ENCODE measurements at regions not wholly inside any gene's neighbourhood (a gene's known extent, or its start where the extent isn't known, plus 50 kb on each side); places are given as distances from the start of the nearest gene placed in this dataset.

DNA sequence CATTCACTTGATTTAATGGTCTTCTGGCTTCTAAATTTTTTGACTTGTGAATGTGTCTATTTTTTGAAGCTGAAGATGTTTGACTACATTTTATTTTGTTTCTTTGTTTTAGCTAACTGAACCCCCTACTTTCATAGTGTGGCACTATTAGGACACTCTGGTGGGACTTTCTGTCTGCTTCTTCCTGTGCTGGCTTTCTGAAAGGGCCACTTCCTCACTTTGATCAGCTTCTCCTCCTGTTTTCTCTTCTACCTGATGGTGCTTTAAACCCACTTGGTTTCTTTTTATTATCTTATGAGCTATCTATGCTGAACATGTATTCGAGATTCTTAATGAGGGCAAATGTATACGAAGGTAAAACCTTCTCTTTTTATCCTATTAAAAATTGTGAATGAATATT, 186.1 kb upstream of the CASK start:
- intact Hi-C loops (cut with DNase I; ENCODE audit: low total_unique reads), result no loop called here
- H3K36me3 ChIP-seq, result no peaks in the 10 kb centered on the region
- 82% methylated on average over 2 of the region's 2 CpGs; no CpG with 5 or more reads in 1 of the 2 donors for WGBS, 2 donors (ENCODE audit: low coverage in 1 of 2)
- TF ChIP-seq EP300 (IDR thresholded peaks at IDR 0.05; ENCODE audit: low read depth), result no peak
- TF ChIP-seq, protein P1, sequence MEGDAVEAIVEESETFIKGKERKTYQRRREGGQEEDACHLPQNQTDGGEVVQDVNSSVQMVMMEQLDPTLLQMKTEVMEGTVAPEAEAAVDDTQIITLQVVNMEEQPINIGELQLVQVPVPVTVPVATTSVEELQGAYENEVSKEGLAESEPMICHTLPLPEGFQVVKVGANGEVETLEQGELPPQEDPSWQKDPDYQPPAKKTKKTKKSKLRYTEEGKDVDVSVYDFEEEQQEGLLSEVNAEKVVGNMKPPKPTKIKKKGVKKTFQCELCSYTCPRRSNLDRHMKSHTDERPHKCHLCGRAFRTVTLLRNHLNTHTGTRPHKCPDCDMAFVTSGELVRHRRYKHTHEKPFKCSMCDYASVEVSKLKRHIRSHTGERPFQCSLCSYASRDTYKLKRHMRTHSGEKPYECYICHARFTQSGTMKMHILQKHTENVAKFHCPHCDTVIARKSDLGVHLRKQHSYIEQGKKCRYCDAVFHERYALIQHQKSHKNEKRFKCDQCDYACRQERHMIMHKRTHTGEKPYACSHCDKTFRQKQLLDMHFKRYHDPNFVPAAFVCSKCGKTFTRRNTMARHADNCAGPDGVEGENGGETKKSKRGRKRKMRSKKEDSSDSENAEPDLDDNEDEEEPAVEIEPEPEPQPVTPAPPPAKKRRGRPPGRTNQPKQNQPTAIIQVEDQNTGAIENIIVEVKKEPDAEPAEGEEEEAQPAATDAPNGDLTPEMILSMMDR (IDR thresholded peaks at IDR 0.05), result no peak
- no peak for TF ChIP-seq POLR2AphosphoS5 (IDR thresholded peaks at IDR 0.05)
- no peak for TF ChIP-seq POLR2A (IDR thresholded peaks at IDR 0.05)
- in situ Hi-C loops (cut with MboI; ENCODE audit: low pct_ligation_motif_present in 1 of 4, low pct_unique_long_range_greater_than_20kb in 1 of 4, low sequenced_read_pairs in 3 of 4), result no loop called here
- H3K27me3 ChIP-seq, result no peaks in the 10 kb centered on the region
- H3K4me3 ChIP-seq, result no peak overlapping the region
- no peak overlapping the region for H3K27ac ChIP-seq
- H3K4me1 ChIP-seq, result peaks cover 0 to 5% (median 0%) of the 10 kb centered on the region in 4 donors
- DNase-seq, result no peak
- H3K9me3 ChIP-seq, result no peaks in the 10 kb centered on the region

DNA sequence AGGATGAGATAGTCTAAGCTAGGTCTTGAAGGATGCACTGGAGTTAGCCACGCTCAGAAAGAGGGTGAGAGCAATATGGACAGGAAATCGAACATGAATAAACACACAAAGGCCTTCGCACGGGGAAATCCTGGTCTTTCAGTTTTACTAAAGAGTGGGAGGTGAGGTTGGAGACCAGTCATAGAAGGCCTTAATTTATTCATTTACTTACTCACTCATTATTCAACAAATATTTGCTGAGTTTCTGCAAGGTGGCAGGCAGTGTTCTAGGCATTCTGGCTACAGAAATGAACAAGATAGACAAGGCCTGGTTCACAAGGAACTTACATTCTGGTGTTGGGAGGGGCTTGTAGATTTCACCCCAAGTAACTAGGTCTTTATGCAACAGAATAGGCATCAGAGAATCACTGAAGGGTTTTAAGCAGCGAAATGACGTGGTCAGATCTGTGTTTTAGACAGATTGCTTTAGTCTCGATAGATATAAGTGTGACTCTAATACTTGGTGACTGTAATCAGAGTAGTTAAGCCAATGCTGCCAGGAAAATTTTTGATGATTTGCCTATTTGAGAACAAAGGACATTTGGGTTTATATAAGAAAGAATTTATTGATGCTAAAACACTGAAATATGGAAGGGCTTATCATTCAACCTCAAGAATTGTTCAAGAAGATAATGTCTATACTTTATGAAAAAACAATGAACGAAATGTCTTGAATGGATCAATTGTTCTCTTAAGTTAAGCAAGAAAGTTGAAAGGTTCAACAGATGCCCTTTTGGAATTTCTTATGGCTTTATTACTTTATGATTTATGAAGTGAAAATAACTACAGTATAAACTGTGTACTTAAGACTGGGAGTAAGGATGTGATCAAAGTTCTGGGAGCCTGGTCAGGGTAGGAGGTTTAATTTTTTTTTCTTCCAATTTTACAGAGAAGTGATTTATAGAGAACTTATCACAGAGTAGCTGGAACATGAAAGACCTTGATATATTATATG, 184.4 kb upstream of the CASK start:
- intact Hi-C loops (cut with DNase I; ENCODE audit: low total_unique reads) (no loop called here), in situ Hi-C loops (cut with MboI; ENCODE audit: low pct_ligation_motif_present in 1 of 4, low pct_unique_long_range_greater_than_20kb in 1 of 4, low sequenced_read_pairs in 3 of 4) (no loop called here)
- no peaks in the 10 kb centered on the region for H3K36me3 ChIP-seq
- H3K4me1 ChIP-seq, result peaks cover 0 to 5% (median 0%) of the 10 kb centered on the region in 4 donors
- no peaks in the 10 kb centered on the region for H3K9me3 ChIP-seq
- no peak for DNase-seq
- H3K27me3 ChIP-seq, result no peaks in the 10 kb centered on the region
- WGBS, 2 donors (ENCODE audit: low coverage in 1 of 2), result 42 to 83% methylated on average over 1 to 8 of the region's 8 CpGs
- peak overlapping the region; percentile 37 to 66 (median 57) for H3K27ac ChIP-seq
- TF ChIP-seq, protein P1 (IDR thresholded peaks at IDR 0.05), result no peak
- no peak overlapping the region for H3K4me3 ChIP-seq

DNA sequence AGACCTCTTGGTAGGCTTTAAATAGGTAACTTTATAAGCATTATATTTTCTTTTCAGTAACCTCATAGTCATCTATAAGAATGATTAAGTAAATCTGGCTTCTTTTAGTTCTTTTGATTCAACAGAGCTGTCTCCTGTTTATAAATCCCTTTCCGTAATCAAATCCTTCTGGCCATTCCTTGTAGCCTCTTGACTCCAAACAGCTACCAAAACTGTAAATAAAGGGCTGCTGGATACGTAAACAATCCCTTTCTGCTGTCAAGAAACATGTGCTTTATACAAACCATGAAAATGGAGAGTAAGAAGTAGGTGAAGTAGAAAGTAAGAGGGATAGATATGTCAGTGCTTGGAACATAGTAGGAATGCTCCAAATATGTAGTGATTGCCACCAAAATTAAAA, 183.2 kb upstream of the CASK start:
- TF ChIP-seq EP300 (IDR thresholded peaks at IDR 0.05; ENCODE audit: low read depth) (no peak), POLR2A (IDR thresholded peaks at IDR 0.05) (no peak), POLR2AphosphoS5 (IDR thresholded peaks at IDR 0.05) (no peak)
- TF ChIP-seq, protein P1 (IDR thresholded peaks at IDR 0.05), result no peak
- in situ Hi-C loops (cut with MboI; ENCODE audit: low pct_ligation_motif_present in 1 of 4, low pct_unique_long_range_greater_than_20kb in 1 of 4, low sequenced_read_pairs in 3 of 4) (no loop called here), intact Hi-C loops (cut with DNase I; ENCODE audit: low total_unique reads) (no loop called here)
- Histone ChIP-seq H3K4me3 (no peak overlapping the region), H3K27me3 (no peaks in the 10 kb centered on the region), H3K4me1 (peaks cover 0 to 5% (median 0%) of the 10 kb centered on the region in 4 donors), H3K9me3 (no peaks in the 10 kb centered on the region), H3K36me3 (no peaks in the 10 kb centered on the region), H3K27ac (no peak overlapping the region)
- no peak for DNase-seq
- WGBS, 2 donors (ENCODE audit: low coverage in 1 of 2), result 47% methylated on average over 2 of the region's 2 CpGs; no CpG with 5 or more reads in 1 of the 2 donors

DNA sequence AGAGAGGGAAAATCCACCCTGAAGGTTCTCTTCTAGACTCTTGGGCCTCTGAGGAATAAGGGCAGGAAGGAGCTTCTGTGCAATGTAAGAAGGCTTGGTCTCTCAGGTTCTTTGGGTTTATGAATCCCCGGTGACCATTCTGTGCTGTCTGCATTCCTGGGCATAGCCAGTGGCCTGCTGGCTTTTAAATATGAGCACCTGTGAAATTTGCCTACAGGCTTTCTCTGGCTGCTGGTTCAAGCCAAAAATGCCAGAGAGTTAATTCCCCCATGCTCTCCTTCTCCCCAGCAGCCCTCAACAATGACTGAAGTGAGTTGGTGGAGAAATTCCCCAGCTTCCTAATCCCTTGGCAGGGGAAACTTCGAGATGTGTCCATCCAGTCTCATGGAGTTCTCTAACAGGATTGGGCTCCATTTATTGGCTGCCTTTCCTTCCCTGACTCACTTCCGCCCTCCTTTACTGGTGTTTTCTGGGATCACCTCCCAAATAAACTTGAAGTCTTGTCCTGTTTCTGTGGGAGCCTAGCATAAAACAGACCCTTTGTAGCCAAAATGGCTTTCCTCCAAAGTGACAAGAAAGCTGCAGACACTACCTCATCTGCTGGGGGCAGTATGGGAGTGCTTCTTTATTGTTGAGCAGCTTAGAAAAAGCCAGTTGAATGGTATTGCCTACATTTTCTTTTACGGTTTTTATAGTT, 179.4 kb upstream of the CASK start:
- in situ Hi-C loops (cut with MboI; ENCODE audit: low pct_ligation_motif_present in 1 of 4, low pct_unique_long_range_greater_than_20kb in 1 of 4, low sequenced_read_pairs in 3 of 4) (no loop called here), intact Hi-C loops (cut with DNase I; ENCODE audit: low total_unique reads) (no loop called here)
- H3K27ac ChIP-seq, result no peak overlapping the region
- no peaks in the 10 kb centered on the region for H3K27me3 ChIP-seq
- 44 to 79% methylated on average over 1 to 4 of the region's 4 CpGs for WGBS, 2 donors (ENCODE audit: low coverage in 1 of 2)
- no peaks in the 10 kb centered on the region for H3K36me3 ChIP-seq
- TF ChIP-seq POLR2A (IDR thresholded peaks at IDR 0.05), result no peak
- TF ChIP-seq POLR2AphosphoS5 (IDR thresholded peaks at IDR 0.05), result no peak
- TF ChIP-seq, protein P1 (IDR thresholded peaks at IDR 0.05), result no peak
- TF ChIP-seq EP300 (IDR thresholded peaks at IDR 0.05; ENCODE audit: low read depth), result no peak
- H3K4me1 ChIP-seq, result peaks cover 0 to 5% (median 0%) of the 10 kb centered on the region in 4 donors
- H3K4me3 ChIP-seq, result no peak overlapping the region
- H3K9me3 ChIP-seq, result no peaks in the 10 kb centered on the region
- DNase-seq, result no peak

Data from transverse colon (tissue), 4 donors.